Naive B cell (primary cell): ENCODE measurements at regions not wholly inside any gene's neighbourhood (a gene's known extent, or its start where the extent isn't known, plus 50 kb on each side); places are given as distances from the start of the nearest gene placed in this dataset.
A peak's percentile ranks its signal among the peaks of the same experiment; 100 is the strongest.

Experiments
- ATAC-seq, 2 donors: fragments of 150-1000 bp; cut with Tn5 transposase; 2 replicates each; pipeline ENCODE4 v1.10.0; 2021; ENCODE audit warnings: low read depth in 2 of 2, mild to moderate bottlenecking in 2 of 2, moderate library complexity in 2 of 2
- DNase-seq: peaks from one replicate; pipeline ENCODE4 v3.0.0; 2022
- H3K27ac Mint-ChIP-seq, 6 donors: one replicate each; pipeline ENCODE4 v1.8.0; 2020 to 2022; ENCODE audit warnings: mild to moderate bottlenecking in 6 of 6, mixed read lengths in 6 of 6, moderate library complexity in 5 of 6, inconsistent platforms in 2 of 6
- H3K27me3 Mint-ChIP-seq, 3 donors: one replicate each; pipeline ENCODE4 v1.8.0; 2021 to 2022; ENCODE audit warnings: mixed read lengths in 3 of 3, mild to moderate bottlenecking in 1 of 3
- H3K36me3 Mint-ChIP-seq, 2 donors: one replicate each; pipeline ENCODE4 v1.8.0; 2020 to 2022; ENCODE audit warnings: mixed read lengths in 2 of 2, inconsistent platforms in 1 of 2, mild to moderate bottlenecking in 1 of 2
- H3K4me1 Mint-ChIP-seq, 3 donors: one replicate each; pipeline ENCODE4 v1.8.0; 2020 to 2022; ENCODE audit warnings: mixed read lengths in 3 of 3, inconsistent platforms in 1 of 3, mild to moderate bottlenecking in 1 of 3, moderate library complexity in 1 of 3
- H3K4me3 Mint-ChIP-seq, 8 donors: one replicate each; pipeline ENCODE4 v1.8.0; 2020 to 2022; ENCODE audit warnings: mild to moderate bottlenecking in 8 of 8, mixed read lengths in 8 of 8, moderate library complexity in 8 of 8, inconsistent platforms in 2 of 8
- H3K9me3 Mint-ChIP-seq, 7 donors: one replicate each; pipeline ENCODE4 v1.8.0; 2020 to 2022; ENCODE audit warnings: mixed read lengths in 7 of 7, mild to moderate bottlenecking in 5 of 7, inconsistent platforms in 2 of 7, moderate library complexity in 1 of 7

GRCh38 chr2:153214337-153214736, 264.2 kb downstream of the RPRM start:
- H3K27ac Mint-ChIP-seq = no peak overlapping the region
- H3K4me1 Mint-ChIP-seq = no peaks in the 10 kb centered on the region
- H3K27me3 Mint-ChIP-seq = no peaks in the 10 kb centered on the region
- no peak overlapping the region for H3K4me3 Mint-ChIP-seq
- DNase-seq (no peak), ATAC-seq (no peak)
- no peaks in the 10 kb centered on the region for H3K36me3 Mint-ChIP-seq
- H3K9me3 Mint-ChIP-seq = peaks cover 0 to 3% (median 0%) of the 10 kb centered on the region in 7 donors

GRCh38 chr2:153213022-153213421, 265.5 kb downstream of the RPRM start:
- Mint-ChIP-seq H3K4me3 (no peak overlapping the region), H3K9me3 (peaks cover 0 to 3% (median 0%) of the 10 kb centered on the region in 7 donors), H3K36me3 (no peaks in the 10 kb centered on the region), H3K27me3 (no peaks in the 10 kb centered on the region), H3K4me1 (no peaks in the 10 kb centered on the region), H3K27ac (no peak overlapping the region)
- ATAC-seq (no peak), DNase-seq (no peak)

GRCh38 chr2:153197402-153198386, 280.9 kb downstream of the RPRM start:
- no peaks in the 10 kb centered on the region for H3K27me3 Mint-ChIP-seq
- no peak overlapping the region for H3K4me3 Mint-ChIP-seq
- no peak overlapping the region for H3K27ac Mint-ChIP-seq
- H3K4me1 Mint-ChIP-seq = peaks cover 0 to 3% (median 0%) of the 10 kb centered on the region in 3 donors
- DNase-seq (no peak), ATAC-seq (no peak)
- H3K36me3 Mint-ChIP-seq = peaks cover 0 to 6% of the 10 kb centered on the region in 2 donors
- H3K9me3 Mint-ChIP-seq = peaks cover 7 to 21% (median 16%) of the 10 kb centered on the region in 7 donors

- Mint-ChIP-seq H3K9me3 (peaks cover 5 to 21% (median 14%) of the 10 kb centered on the region in 7 donors), H3K36me3 (peaks cover 0 to 6% of the 10 kb centered on the region in 2 donors), H3K27me3 (no peaks in the 10 kb centered on the region), H3K4me1 (peaks cover 0 to 3% (median 0%) of the 10 kb centered on the region in 3 donors), H3K27ac (no peak overlapping the region), H3K4me3 (no peak overlapping the region)
- ATAC-seq (no peak), DNase-seq (no peak)
Observed at GRCh38 chr2:153196378-153197058, 282.0 kb downstream of the RPRM start.

GRCh38 chr2:153195342-153195741, 283.2 kb downstream of the RPRM start:
- Mint-ChIP-seq H3K27ac (peak overlapping the region in 1 of 6 donors; percentile 25), H3K27me3 (no peaks in the 10 kb centered on the region), H3K4me3 (no peak overlapping the region), H3K4me1 (peaks cover 0 to 3% (median 0%) of the 10 kb centered on the region in 3 donors), H3K36me3 (peaks cover 0 to 6% of the 10 kb centered on the region in 2 donors), H3K9me3 (peaks cover 8 to 21% (median 14%) of the 10 kb centered on the region in 7 donors)
- ATAC-seq = no peak
- DNase-seq = no peak

- no peaks in the 10 kb centered on the region for H3K4me1 Mint-ChIP-seq
- ATAC-seq (no peak), DNase-seq (no peak)
- no peak overlapping the region for H3K4me3 Mint-ChIP-seq
- H3K36me3 Mint-ChIP-seq = peaks cover 0 to 8% of the 10 kb centered on the region in 2 donors
- no peak overlapping the region for H3K27ac Mint-ChIP-seq
- peaks cover 9 to 24% (median 14%) of the 10 kb centered on the region in 7 donors for H3K9me3 Mint-ChIP-seq
- H3K27me3 Mint-ChIP-seq = no peaks in the 10 kb centered on the region
Observed at GRCh38 chr2:153189091-153189888, 289.3 kb downstream of the RPRM start.

GRCh38 chr2:153179808-153180207, 298.8 kb downstream of the RPRM start:
- H3K4me1 Mint-ChIP-seq = no peaks in the 10 kb centered on the region
- DNase-seq = no peak

GRCh38 chr2:153169609-153170008, 309.0 kb downstream of the RPRM start:
- ATAC-seq = no peak
- H3K27ac Mint-ChIP-seq = no peak overlapping the region
- peaks cover 0 to 3% (median 0%) of the 10 kb centered on the region in 7 donors for H3K9me3 Mint-ChIP-seq
- H3K4me1 Mint-ChIP-seq = no peaks in the 10 kb centered on the region
- H3K36me3 Mint-ChIP-seq = no peaks in the 10 kb centered on the region
- H3K4me3 Mint-ChIP-seq = no peak overlapping the region
- no peak for DNase-seq
- no peaks in the 10 kb centered on the region for H3K27me3 Mint-ChIP-seq

More at GRCh38 chr2:153179808-153180207, 298.8 kb downstream of the RPRM start:
- Mint-ChIP-seq H3K27me3 (no peaks in the 10 kb centered on the region), H3K36me3 (no peaks in the 10 kb centered on the region), H3K27ac (no peak overlapping the region), H3K9me3 (peaks cover 0 to 19% (median 4%) of the 10 kb centered on the region in 7 donors), H3K4me3 (no peak overlapping the region)
- ATAC-seq = no peak

GRCh38 chr2:153165021-153165420, 313.5 kb downstream of the RPRM start:
- H3K27me3 Mint-ChIP-seq = no peaks in the 10 kb centered on the region

GRCh38 chr2:153163055-153163454, 315.5 kb downstream of the RPRM start:
- no peak overlapping the region for H3K27ac Mint-ChIP-seq
- peaks cover 0 to 9% (median 0%) of the 10 kb centered on the region in 7 donors for H3K9me3 Mint-ChIP-seq
- H3K27me3 Mint-ChIP-seq = no peaks in the 10 kb centered on the region
- H3K4me1 Mint-ChIP-seq = no peaks in the 10 kb centered on the region
- no peak overlapping the region for H3K4me3 Mint-ChIP-seq
- DNase-seq (no peak), ATAC-seq (no peak)
- H3K36me3 Mint-ChIP-seq = no peaks in the 10 kb centered on the region

More at GRCh38 chr2:153165021-153165420, 313.5 kb downstream of the RPRM start:
- Mint-ChIP-seq H3K4me1 (no peaks in the 10 kb centered on the region), H3K4me3 (no peak overlapping the region), H3K27ac (no peak overlapping the region), H3K9me3 (peaks cover 0 to 9% (median 0%) of the 10 kb centered on the region in 7 donors), H3K36me3 (no peaks in the 10 kb centered on the region)
- no peak for DNase-seq
- ATAC-seq = no peak

GRCh38 chr2:153156743-153157142, 321.8 kb downstream of the RPRM start:
- H3K9me3 Mint-ChIP-seq = peaks cover 4 to 16% (median 13%) of the 10 kb centered on the region in 7 donors
- ATAC-seq = no peak

GRCh38 chr2:153152036-153152435, 326.5 kb downstream of the RPRM start:
- Mint-ChIP-seq H3K27me3 (no peaks in the 10 kb centered on the region), H3K36me3 (peaks cover 0 to 4% of the 10 kb centered on the region in 2 donors), H3K27ac (no peak overlapping the region), H3K9me3 (peaks cover 4 to 14% (median 9%) of the 10 kb centered on the region in 7 donors), H3K4me3 (no peak overlapping the region), H3K4me1 (no peaks in the 10 kb centered on the region)
- no peak for ATAC-seq
- DNase-seq = no peak

More at GRCh38 chr2:153156743-153157142, 321.8 kb downstream of the RPRM start:
- H3K4me3 Mint-ChIP-seq = no peak overlapping the region
- no peak for DNase-seq
- H3K27me3 Mint-ChIP-seq = no peaks in the 10 kb centered on the region
- no peak overlapping the region for H3K27ac Mint-ChIP-seq
- no peaks in the 10 kb centered on the region for H3K4me1 Mint-ChIP-seq
- peaks cover 0 to 4% of the 10 kb centered on the region in 2 donors for H3K36me3 Mint-ChIP-seq

GRCh38 chr2:153145470-153145978, 333.0 kb downstream of the RPRM start:
- H3K4me1 Mint-ChIP-seq = no peaks in the 10 kb centered on the region

More at GRCh38 chr2:153145470-153145978, 333.0 kb downstream of the RPRM start:
- DNase-seq = no peak
- no peaks in the 10 kb centered on the region for H3K27me3 Mint-ChIP-seq
- peaks cover 0 to 9% (median 0%) of the 10 kb centered on the region in 7 donors for H3K9me3 Mint-ChIP-seq
- H3K27ac Mint-ChIP-seq = no peak overlapping the region
- H3K4me3 Mint-ChIP-seq = no peak overlapping the region
- H3K36me3 Mint-ChIP-seq = no peaks in the 10 kb centered on the region
- no peak for ATAC-seq
